ENCODE measurements at regions not wholly inside any gene's neighbourhood (a gene's known extent, or its start where the extent isn't known, plus 50 kb on each side); places are given as distances from the start of the nearest gene placed in this dataset.

GRCh38 chr4:116323606-116324005, 761.8 kb downstream of the TRAM1L1 start:
- Histone ChIP-seq H3K9ac (ENCODE audit: low read depth, low read length, poor library complexity, severe bottlenecking) (no peak overlapping the region), H4K20me1 (ENCODE audit: insufficient read depth, low read length, poor library complexity, severe bottlenecking) (no peaks in the 10 kb centered on the region), H3K9me2 (replicated peaks; ENCODE audit: low read depth, low read length) (no peaks in the 10 kb centered on the region), H3K9me3 (ENCODE audit: insufficient read depth, low read depth, low read length) (no peaks in the 10 kb centered on the region), H3K79me2 (ENCODE audit: insufficient read depth, low read length) (no peaks in the 10 kb centered on the region), H3F3A (ENCODE audit: low read depth) (no peaks in the 10 kb centered on the region), H3K36me3 (ENCODE audit: insufficient read depth, low read length) (no peaks in the 10 kb centered on the region), H2AFZ (ENCODE audit: low read length) (no peak overlapping the region), H3K4me1 (ENCODE audit: insufficient read depth, low read length, poor library complexity, severe bottlenecking) (no peaks in the 10 kb centered on the region), H3K4me3 (ENCODE audit: low read length, poor library complexity, severe bottlenecking) (no peak overlapping the region), H3K4me2 (ENCODE audit: low read depth, low read length, poor library complexity, severe bottlenecking) (no peak overlapping the region), H3K27me3 (ENCODE audit: insufficient read depth, low read length, poor library complexity, severe bottlenecking) (no peaks in the 10 kb centered on the region)
- no peak for TF ChIP-seq EZH2phosphoT487 (IDR thresholded peaks at IDR 0.05; ENCODE audit: borderline replicate concordance)
- no peak for TF ChIP-seq CTCF (conservative IDR thresholded peaks at IDR 0.05; ENCODE audit: low read length)

- Histone ChIP-seq H3K4me1 (ENCODE audit: insufficient read depth, low read length, poor library complexity, severe bottlenecking) (no peaks in the 10 kb centered on the region), H3K9me3 (ENCODE audit: insufficient read depth, low read depth, low read length) (no peaks in the 10 kb centered on the region), H3K4me3 (ENCODE audit: low read length, poor library complexity, severe bottlenecking) (no peak overlapping the region), H3K9me2 (replicated peaks; ENCODE audit: low read depth, low read length) (no peaks in the 10 kb centered on the region), H2AFZ (ENCODE audit: low read length) (no peak overlapping the region), H3K9ac (ENCODE audit: low read depth, low read length, poor library complexity, severe bottlenecking) (no peak overlapping the region), H3K36me3 (ENCODE audit: insufficient read depth, low read length) (no peaks in the 10 kb centered on the region), H3K27me3 (ENCODE audit: insufficient read depth, low read length, poor library complexity, severe bottlenecking) (no peaks in the 10 kb centered on the region), H4K20me1 (ENCODE audit: insufficient read depth, low read length, poor library complexity, severe bottlenecking) (no peaks in the 10 kb centered on the region), H3K4me2 (ENCODE audit: low read depth, low read length, poor library complexity, severe bottlenecking) (no peak overlapping the region), H3K79me2 (ENCODE audit: insufficient read depth, low read length) (no peaks in the 10 kb centered on the region), H3F3A (ENCODE audit: low read depth) (no peaks in the 10 kb centered on the region)
- TF ChIP-seq CTCF (conservative IDR thresholded peaks at IDR 0.05; ENCODE audit: low read length), result no peak
- no peak for TF ChIP-seq EZH2phosphoT487 (IDR thresholded peaks at IDR 0.05; ENCODE audit: borderline replicate concordance)
Measured at GRCh38 chr4:116321471-116321870, 763.9 kb downstream of the TRAM1L1 start.

- Histone ChIP-seq H3K9me2 (replicated peaks; ENCODE audit: low read depth, low read length) (no peaks in the 10 kb centered on the region), H3K4me2 (ENCODE audit: low read depth, low read length, poor library complexity, severe bottlenecking) (no peak overlapping the region), H4K20me1 (ENCODE audit: insufficient read depth, low read length, poor library complexity, severe bottlenecking) (no peaks in the 10 kb centered on the region), H3K9ac (ENCODE audit: low read depth, low read length, poor library complexity, severe bottlenecking) (no peak overlapping the region), H3F3A (ENCODE audit: low read depth) (no peaks in the 10 kb centered on the region), H3K9me3 (ENCODE audit: insufficient read depth, low read depth, low read length) (no peaks in the 10 kb centered on the region), H3K36me3 (ENCODE audit: insufficient read depth, low read length) (no peaks in the 10 kb centered on the region), H2AFZ (ENCODE audit: low read length) (no peak overlapping the region), H3K27me3 (ENCODE audit: insufficient read depth, low read length, poor library complexity, severe bottlenecking) (no peaks in the 10 kb centered on the region), H3K4me3 (ENCODE audit: low read length, poor library complexity, severe bottlenecking) (no peak overlapping the region), H3K4me1 (ENCODE audit: insufficient read depth, low read length, poor library complexity, severe bottlenecking) (no peaks in the 10 kb centered on the region), H3K79me2 (ENCODE audit: insufficient read depth, low read length) (no peaks in the 10 kb centered on the region)
- no peak for TF ChIP-seq EZH2phosphoT487 (IDR thresholded peaks at IDR 0.05; ENCODE audit: borderline replicate concordance)
- TF ChIP-seq CTCF (conservative IDR thresholded peaks at IDR 0.05; ENCODE audit: low read length), result no peak
Measured at GRCh38 chr4:116320859-116321258, 764.5 kb downstream of the TRAM1L1 start.
